HG02642 (cell line): ENCODE measurements at regions not wholly inside any gene's neighbourhood (a gene's known extent, or its start where the extent isn't known, plus 50 kb on each side); places are given as distances from the start of the nearest gene placed in this dataset.

Experiments used
- ATAC-seq: cut with Tn5 transposase; IDR thresholded peaks from one replicate; pipeline ENCODE4 v1.9.1; 2021; ENCODE audit warnings: mild to moderate bottlenecking; ENCODE audit not compliant: unreplicated experiment, poor library complexity

DNA sequence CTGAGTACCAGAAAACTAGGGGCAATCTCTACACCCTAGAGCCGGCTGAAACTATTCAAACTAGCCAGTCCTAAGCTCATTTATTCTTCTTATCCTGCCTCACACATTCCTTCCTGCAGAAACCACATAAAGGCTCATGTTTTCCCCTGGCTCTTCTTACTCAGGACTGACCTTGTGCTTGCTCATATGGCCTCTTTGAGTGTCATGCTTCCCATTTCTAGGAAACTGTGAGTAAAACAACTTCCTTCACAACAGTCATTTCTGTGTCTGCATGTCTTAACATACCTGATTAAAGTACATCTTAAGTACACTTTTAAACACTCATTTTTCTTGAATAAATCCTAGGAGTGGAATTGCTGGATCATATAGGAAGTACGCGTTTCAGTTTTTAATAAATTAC lies 52.3 kb upstream of the KIAA1217 start:
- no peak for ATAC-seq

DNA sequence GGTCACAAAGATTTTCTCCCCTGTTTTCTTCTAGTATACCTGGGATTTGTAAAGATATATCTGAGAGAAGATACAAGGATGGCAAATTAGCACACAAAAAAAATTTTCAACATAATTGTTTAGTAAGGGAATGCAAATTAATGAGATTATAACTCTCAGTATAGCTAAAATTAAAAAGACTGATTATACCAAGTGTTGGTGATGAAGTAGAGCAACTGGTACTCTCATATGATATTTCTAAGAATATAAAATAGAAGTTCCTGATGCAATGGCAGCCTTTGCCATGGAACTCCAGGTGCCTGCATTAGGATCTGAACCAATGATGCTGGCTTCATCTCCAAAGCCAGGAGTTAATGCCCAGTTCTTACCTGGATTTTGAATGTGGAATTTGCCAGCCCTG lies 51.4 kb upstream of the KIAA1217 start:
- ATAC-seq, result no peak
